ENCODE measurements at regions not wholly inside any gene's neighbourhood (a gene's known extent, or its start where the extent isn't known, plus 50 kb on each side); places are given as distances from the start of the nearest gene placed in this dataset.

- H3K4me3 ChIP-seq (ENCODE audit: low read depth, low read length): no peak overlapping the region
- DNase-seq (ENCODE audit: low read depth): no peak
- no peak for TF ChIP-seq CTCF (IDR thresholded peaks at IDR 0.05; ENCODE audit: insufficient read depth, low read depth, low read length, missing control alignments)
Observed at GRCh38 chr7:24035366-24036032, 248.5 kb upstream of the NPY start.

- DNase-seq (ENCODE audit: low read depth): no peak
- no peak for TF ChIP-seq CTCF (IDR thresholded peaks at IDR 0.05; ENCODE audit: insufficient read depth, low read depth, low read length, missing control alignments)
- H3K4me3 ChIP-seq (ENCODE audit: low read depth, low read length): no peak overlapping the region
Observed at GRCh38 chr7:24036033-24036412, 248.0 kb upstream of the NPY start.

- no peak for DNase-seq (ENCODE audit: low read depth)
- TF ChIP-seq CTCF (IDR thresholded peaks at IDR 0.05; ENCODE audit: insufficient read depth, low read depth, low read length, missing control alignments): no peak
- H3K4me3 ChIP-seq (ENCODE audit: low read depth, low read length): no peak overlapping the region
Observed at GRCh38 chr7:24038993-24039392, 245.0 kb upstream of the NPY start.

- no peak overlapping the region for H3K4me3 ChIP-seq (ENCODE audit: low read depth, low read length)
- TF ChIP-seq CTCF (IDR thresholded peaks at IDR 0.05; ENCODE audit: insufficient read depth, low read depth, low read length, missing control alignments): no peak
- no peak for DNase-seq (ENCODE audit: low read depth)
Observed at GRCh38 chr7:24039991-24040624, 243.9 kb upstream of the NPY start.

- no peak overlapping the region for H3K4me3 ChIP-seq (ENCODE audit: low read depth, low read length)
- no peak for DNase-seq (ENCODE audit: low read depth)
- no peak for TF ChIP-seq CTCF (IDR thresholded peaks at IDR 0.05; ENCODE audit: insufficient read depth, low read depth, low read length, missing control alignments)
Observed at GRCh38 chr7:24042028-24042427, 242.0 kb upstream of the NPY start.

- TF ChIP-seq CTCF (IDR thresholded peaks at IDR 0.05; ENCODE audit: insufficient read depth, low read depth, low read length, missing control alignments): no peak
- DNase-seq (ENCODE audit: low read depth): no peak
- H3K4me3 ChIP-seq (ENCODE audit: low read depth, low read length): no peak overlapping the region
Observed at GRCh38 chr7:24049296-24049695, 234.7 kb upstream of the NPY start.

Data from GM12865 (cell line).